Right hindlimb (tissue), 1 donor: ENCODE measurements at regions not wholly inside any gene's neighbourhood (a gene's known extent, or its start where the extent isn't known, plus 50 kb on each side); places are given as distances from the start of the nearest gene placed in this dataset.

ENCODE experiments used
- DNase-seq: peaks from one replicate; pipeline ENCODE4 v3.0.0-alpha.2; 2018

GRCh38 chr9:8074713-8075286, 275.2 kb upstream of the DMAC1 start:
- DNase-seq: no peak

DNA sequence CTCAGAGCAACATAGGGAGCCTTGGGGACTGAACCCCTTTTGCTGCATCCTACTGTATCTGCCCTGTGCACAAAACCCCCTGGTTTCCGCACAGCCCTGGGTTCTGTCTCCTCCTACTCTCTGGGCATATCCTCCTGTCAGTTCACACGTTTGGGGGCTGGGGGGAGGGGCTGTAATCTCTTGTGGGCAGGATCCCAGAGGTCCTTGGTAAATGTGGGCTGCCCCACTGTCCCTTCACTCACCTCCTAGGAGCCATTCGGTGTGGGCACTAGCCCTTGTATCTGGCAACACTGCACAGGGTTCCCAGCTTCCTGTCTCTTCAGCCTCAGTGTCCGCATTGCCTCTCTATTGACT, 271.8 kb upstream of the DMAC1 start:
- no peak for DNase-seq

- DNase-seq: no peak
Measured at GRCh38 chr9:8070779-8071444, 271.3 kb upstream of the DMAC1 start.

GRCh38 chr9:8062459-8062858, 262.9 kb upstream of the DMAC1 start:
- no peak for DNase-seq

DNA sequence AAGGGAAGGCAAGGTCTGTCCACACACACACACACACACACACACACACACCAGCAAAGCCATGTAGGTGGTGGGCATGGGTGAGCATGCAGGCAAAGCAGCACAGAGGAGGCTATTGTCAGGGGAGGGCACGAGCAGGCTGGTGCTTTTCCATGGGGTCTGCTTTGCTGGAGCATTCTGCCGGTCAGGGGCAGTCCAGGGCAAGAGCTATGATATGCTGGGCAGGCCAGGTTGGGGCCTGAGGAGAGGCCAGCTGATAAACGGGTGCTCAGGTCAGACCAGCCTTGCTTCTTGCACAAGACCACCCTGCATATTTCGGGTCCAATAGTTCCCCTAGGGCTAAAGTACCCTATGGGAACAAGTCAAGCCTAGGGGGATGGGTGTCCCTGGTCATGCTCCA, 253.9 kb upstream of the DMAC1 start:
- DNase-seq: no peak

DNA sequence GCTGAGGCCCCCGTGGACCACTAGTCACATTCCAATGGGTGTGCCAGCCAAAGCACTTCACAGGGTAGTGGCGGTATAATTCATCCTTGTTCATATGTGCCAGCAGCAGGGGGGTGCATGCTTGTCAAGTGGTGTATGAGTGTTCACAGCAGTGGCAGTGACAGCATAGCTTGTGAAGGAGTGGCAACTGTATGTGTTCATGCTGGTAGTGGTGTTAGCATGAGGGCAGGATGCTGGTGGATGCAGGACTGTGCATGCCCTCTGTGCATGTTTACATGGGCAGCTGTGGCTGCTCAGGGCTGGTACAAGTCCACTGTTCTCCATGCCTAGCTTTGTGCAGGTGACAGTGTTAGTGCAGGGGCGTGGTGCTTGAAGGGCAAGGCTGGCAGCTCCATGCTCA, 253.4 kb upstream of the DMAC1 start:
- DNase-seq: no peak

DNA sequence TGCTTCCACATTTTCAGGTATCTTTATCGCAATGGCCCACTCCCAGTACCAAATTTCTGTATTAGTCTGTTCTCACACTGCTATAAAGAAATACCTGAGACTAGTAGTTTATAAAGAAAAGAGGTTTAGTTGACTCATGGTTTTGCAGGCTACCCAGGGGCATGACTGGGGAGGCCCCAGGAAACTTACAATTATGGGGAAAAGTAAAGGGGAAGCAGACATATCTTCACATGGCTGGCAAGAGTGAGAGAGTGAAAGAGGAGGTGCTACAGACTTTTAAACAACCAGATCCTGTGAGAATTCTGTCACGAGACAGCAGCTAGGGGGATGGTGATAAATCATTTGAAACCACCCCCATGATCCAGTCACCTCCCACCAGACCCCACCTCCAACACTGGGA, 238.2 kb upstream of the DMAC1 start:
- DNase-seq: no peak

DNA sequence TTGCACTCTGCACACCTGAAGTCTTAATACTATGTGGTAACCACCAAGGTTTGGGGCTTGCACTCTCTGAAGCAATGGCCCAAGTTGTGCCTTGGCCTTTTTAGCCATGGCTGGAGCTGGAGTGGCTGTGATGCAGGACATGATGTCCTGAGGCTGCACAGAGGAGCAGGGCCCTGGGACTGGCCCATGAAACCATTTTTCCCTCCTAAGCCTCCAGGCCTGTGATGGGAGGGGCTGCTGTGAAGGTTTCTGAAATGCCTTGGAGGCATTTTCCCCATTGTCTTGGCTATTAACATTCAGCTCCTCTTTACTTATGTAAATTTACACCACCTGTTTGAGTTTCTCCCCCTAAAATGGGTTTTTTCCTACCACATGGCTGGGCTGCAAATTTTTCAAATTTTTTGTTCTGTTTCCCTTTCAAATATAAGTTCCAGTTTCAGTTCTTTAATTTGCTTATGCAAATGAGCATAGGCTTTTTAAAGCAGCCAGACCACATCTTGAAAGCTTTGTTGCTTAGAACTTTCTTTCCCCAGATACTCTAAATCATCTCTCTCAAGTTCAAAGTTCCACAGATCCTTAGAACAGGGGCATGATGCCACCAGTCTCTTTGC, 237.4 kb upstream of the DMAC1 start:
- no peak for DNase-seq

DNA sequence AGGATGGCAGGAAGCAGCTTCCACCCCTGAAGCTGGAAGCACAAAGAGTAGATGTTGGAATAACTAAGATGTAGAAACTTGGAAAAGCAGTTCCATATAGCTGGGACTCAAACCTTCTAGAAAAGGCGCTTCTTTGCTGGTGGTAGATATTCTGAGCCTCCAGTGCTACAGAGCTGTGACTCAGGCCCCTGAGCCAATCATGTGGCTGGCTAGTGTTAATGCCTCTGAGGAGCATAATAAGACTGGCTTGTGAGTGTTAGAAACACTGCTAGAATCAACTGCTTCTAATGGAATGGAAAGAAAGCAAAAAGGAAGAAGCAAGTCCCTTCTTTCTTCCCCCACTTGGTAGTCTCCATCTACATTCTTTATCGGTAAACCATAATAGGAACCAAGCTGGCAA, 234.2 kb upstream of the DMAC1 start:
- no peak for DNase-seq

DNA sequence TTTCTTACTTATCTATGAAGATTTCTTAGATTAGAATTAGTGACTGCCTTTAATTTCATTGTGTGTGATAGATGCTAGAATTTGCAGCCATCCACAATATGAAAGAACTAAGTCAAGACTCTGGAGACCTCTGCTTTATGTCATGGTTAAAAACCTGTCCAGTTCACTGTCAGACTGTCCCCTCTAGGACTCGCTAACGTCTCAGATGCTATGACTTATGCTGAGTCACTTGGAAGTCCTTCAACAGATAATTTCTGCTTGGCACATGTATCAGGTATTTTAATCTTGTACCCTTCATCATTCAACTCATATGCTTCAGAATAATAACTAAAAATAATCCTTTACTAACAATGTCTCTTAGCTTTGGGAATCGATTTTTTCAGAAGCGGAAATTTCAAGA, 230.5 kb upstream of the DMAC1 start:
- DNase-seq: no peak

- DNase-seq: no peak
Measured at GRCh38 chr9:8027351-8027750, 227.8 kb upstream of the DMAC1 start.

DNA sequence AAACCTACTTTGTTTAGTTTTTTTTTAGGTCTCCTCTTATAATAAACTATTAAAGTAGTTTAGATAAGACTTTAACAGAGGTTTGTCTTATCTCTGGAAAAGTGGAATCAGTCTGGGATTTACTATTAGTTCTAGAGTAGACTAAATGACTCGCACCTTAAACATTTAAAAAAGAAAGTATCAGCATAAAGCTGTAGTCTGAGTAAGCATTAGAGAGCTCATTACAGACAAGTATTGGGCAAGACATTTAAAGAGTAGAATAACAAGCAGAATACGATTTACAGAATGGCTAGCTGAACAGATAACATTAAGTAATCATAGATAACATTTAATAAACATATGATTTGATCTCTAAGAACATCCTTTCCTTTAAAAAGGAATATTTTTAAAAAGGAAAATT, 226.0 kb upstream of the DMAC1 start:
- no peak for DNase-seq

GRCh38 chr9:8020186-8020585, 220.6 kb upstream of the DMAC1 start:
- DNase-seq: no peak

- DNase-seq: no peak
Measured at GRCh38 chr9:8019636-8020035, 220.1 kb upstream of the DMAC1 start.

- DNase-seq: no peak
Measured at GRCh38 chr9:8014997-8015682, 215.6 kb upstream of the DMAC1 start.

GRCh38 chr9:8012986-8013385, 213.4 kb upstream of the DMAC1 start:
- DNase-seq: no peak

GRCh38 chr9:8011974-8012373, 212.4 kb upstream of the DMAC1 start:
- no peak for DNase-seq

- no peak for DNase-seq
Measured at GRCh38 chr9:7996558-7996957, 197.0 kb upstream of the DMAC1 start.

GRCh38 chr9:7988644-7989280, 189.2 kb upstream of the DMAC1 start:
- DNase-seq: no peak

DNA sequence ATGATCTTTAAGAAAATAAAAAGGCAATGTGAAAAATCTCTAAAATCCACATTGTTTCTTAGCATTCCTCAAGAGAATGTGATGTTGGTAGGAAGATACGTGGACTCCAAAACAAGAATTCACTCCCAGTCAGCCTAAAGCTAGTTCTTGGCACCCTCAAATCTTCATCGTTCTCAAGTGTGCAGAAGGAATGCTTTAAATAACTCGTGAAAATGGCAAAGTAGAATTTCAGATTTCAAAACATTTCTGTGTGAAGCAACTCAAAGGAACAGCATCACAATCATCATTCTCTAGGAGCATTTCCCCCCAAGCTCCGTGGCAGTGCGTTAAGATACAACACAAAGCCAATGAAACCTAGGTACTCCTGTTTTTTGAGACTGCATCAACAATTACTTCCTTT, 185.1 kb upstream of the DMAC1 start:
- DNase-seq: no peak

DNA sequence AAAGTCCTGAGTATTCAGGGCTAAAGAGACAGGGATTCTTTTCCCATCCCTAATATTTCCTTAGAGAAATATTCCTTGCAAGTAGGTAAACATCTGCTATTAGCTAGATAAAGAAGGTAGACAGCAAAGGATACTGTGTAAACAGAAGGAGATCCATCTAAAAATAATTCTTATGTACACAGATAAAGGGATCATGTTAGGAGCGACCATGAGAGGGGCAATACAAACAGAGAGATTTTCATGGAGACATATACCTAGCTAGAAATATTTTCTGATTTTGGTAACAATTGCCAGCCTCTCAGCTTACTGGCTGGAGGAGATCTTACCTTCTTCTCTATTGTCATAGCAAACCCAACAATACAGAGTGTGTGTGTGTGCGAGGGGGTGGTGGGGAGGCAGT, 184.6 kb upstream of the DMAC1 start:
- no peak for DNase-seq

GRCh38 chr9:7983490-7983889, 183.9 kb upstream of the DMAC1 start:
- DNase-seq: no peak

DNA sequence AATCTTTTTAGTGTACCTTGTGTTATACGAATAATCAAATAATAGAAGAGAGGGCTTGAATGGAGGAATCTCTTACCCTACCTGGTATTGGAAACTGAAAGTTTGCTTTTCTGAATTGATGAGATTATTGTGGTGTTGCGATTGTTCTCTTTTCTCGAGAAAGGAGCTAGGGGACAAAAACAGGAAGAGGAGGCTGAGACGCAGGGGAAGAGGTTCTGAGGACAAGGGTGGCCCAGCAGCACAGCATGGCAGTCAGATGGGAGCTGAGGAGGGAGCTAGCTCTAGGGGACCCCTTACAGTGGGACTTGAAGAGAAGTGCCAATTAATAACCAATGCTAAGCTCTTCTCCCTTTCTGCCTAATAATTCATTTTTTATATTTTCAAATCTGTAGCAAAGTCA, 183.3 kb upstream of the DMAC1 start:
- no peak for DNase-seq
